Testis (tissue), 2 donors: ENCODE measurements at regions not wholly inside any gene's neighbourhood (a gene's known extent, or its start where the extent isn't known, plus 50 kb on each side); places are given as distances from the start of the nearest gene placed in this dataset.

Source experiments
- DNase-seq: peaks from one replicate; pipeline ENCODE4 v3.0.0-alpha.2; 2019
- H3K27ac ChIP-seq, 2 donors: fragments of 200-600 bp; sonication (generic); one replicate each; pipeline ENCODE4 v1.5.1; 2019
- H3K27me3 ChIP-seq: fragments of 200-600 bp; sonication (generic); one replicate; pipeline ENCODE4 v1.5.1; 2019
- H3K36me3 ChIP-seq: fragments of 200-600 bp; sonication (generic); one replicate; pipeline ENCODE4 v1.5.1; 2017; ENCODE audit warnings: low read depth; ENCODE audit errors: missing control alignments
- H3K4me1 ChIP-seq: fragments of 200-600 bp; sonication (generic); one replicate; pipeline ENCODE4 v1.5.1; 2019
- H3K4me3 ChIP-seq, 2 donors: fragments of 200-600 bp; sonication (generic); one replicate each; pipeline ENCODE4 v1.5.1; 2017 to 2019
- H3K9me3 ChIP-seq: fragments of 200-600 bp; sonication (generic); one replicate; pipeline ENCODE4 v1.5.1; 2017
- POLR2A ChIP-seq: fragments of 450-650 bp; IDR thresholded peaks from one replicate; pipeline ENCODE4 v1.6.1; 2017; ENCODE audit warnings: antibody characterized with exemption, mild to moderate bottlenecking, moderate library complexity
- WGBS, 2 donors: methylation state at CpG; one replicate each; pipeline ENCODE4 v1.1.5; 2018; 5-methylcytosine and 5-hydroxymethylcytosine counted together
- intact Hi-C: fragments of 100-400 bp; cut with DNase I; formaldehyde crosslinking; loops from one replicate; pipeline ENCODE4 v1.15.1; 2023; ENCODE audit warnings: low total_unique reads
- TF ChIP-seq, protein P1 (sequence below), 3 experiments: fragments of 450-650 bp in 2 of 3; fragments of 200-600 bp in 1 of 3; sonication (generic) in 1 of 3; IDR thresholded peaks; one replicate each; pipeline ENCODE4 v1.5.1; 2016 to 2019; ENCODE audit warnings: antibody characterized with exemption in 3 of 3, mild to moderate bottlenecking in 2 of 3, moderate library complexity in 1 of 3

GRCh38 chr17:77579131-77579530 lies 379.4 kb upstream of the TNRC6C start:
- 88 to 91% methylated on average over 9 of the region's 9 CpGs for WGBS, 2 donors
- no peaks in the 10 kb centered on the region for H3K36me3 ChIP-seq
- no peak overlapping the region for H3K4me3 ChIP-seq
- no peaks in the 10 kb centered on the region for H3K4me1 ChIP-seq
- no peak for DNase-seq
- intact Hi-C loops, result no loop called here
- no peaks in the 10 kb centered on the region for H3K27me3 ChIP-seq
- H3K9me3 ChIP-seq, result no peaks in the 10 kb centered on the region
- TF ChIP-seq, protein P1, sequence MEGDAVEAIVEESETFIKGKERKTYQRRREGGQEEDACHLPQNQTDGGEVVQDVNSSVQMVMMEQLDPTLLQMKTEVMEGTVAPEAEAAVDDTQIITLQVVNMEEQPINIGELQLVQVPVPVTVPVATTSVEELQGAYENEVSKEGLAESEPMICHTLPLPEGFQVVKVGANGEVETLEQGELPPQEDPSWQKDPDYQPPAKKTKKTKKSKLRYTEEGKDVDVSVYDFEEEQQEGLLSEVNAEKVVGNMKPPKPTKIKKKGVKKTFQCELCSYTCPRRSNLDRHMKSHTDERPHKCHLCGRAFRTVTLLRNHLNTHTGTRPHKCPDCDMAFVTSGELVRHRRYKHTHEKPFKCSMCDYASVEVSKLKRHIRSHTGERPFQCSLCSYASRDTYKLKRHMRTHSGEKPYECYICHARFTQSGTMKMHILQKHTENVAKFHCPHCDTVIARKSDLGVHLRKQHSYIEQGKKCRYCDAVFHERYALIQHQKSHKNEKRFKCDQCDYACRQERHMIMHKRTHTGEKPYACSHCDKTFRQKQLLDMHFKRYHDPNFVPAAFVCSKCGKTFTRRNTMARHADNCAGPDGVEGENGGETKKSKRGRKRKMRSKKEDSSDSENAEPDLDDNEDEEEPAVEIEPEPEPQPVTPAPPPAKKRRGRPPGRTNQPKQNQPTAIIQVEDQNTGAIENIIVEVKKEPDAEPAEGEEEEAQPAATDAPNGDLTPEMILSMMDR (IDR thresholded peaks at IDR 0.05), result no peak
- no peak overlapping the region for H3K27ac ChIP-seq

DNA sequence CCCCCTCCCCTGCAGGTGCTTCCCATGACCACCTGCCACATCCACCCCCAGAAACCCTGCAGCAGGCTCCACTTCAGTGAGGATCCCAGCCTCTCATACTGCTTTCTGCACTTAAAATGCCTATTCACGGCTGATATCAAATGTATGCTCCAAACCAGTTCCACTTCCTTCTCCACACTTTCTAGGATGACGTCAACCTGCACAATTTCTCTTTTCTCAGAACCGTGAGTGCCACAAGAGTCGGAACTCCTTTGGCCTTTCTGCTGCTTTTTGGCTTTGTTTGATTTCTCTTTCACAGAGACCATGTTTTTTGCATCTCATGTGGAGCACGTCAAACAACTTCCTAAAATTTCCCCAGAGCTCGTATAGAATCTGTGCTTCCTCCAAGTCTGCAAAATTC lies 378.8 kb upstream of the TNRC6C start:
- WGBS, 2 donors, result 82 to 84% methylated on average over 6 of the region's 6 CpGs

GRCh38 chr17:77580531-77581270 lies 377.8 kb upstream of the TNRC6C start:
- WGBS, 2 donors, result 77 to 78% methylated on average over 8 of the region's 8 CpGs
- no peak for DNase-seq
- H3K9me3 ChIP-seq, result no peaks in the 10 kb centered on the region
- intact Hi-C loops, result no loop called here
- H3K4me1 ChIP-seq, result no peaks in the 10 kb centered on the region
- H3K4me3 ChIP-seq, result no peak overlapping the region
- H3K27me3 ChIP-seq, result no peaks in the 10 kb centered on the region
- H3K27ac ChIP-seq, result no peak overlapping the region
- TF ChIP-seq, protein P1 (IDR thresholded peaks at IDR 0.05), result no peak
- no peak for TF ChIP-seq POLR2A
- H3K36me3 ChIP-seq, result no peaks in the 10 kb centered on the region

More for the DNA sequence above, 378.8 kb upstream of the TNRC6C start:
- Histone ChIP-seq H3K9me3 (no peaks in the 10 kb centered on the region), H3K27ac (no peak overlapping the region), H3K4me3 (no peak overlapping the region), H3K36me3 (no peaks in the 10 kb centered on the region), H3K4me1 (no peaks in the 10 kb centered on the region), H3K27me3 (no peaks in the 10 kb centered on the region)
- TF ChIP-seq POLR2A, result no peak
- TF ChIP-seq, protein P1 (IDR thresholded peaks at IDR 0.05), result no peak
- no peak for DNase-seq
- intact Hi-C loops, result no loop called here

DNA sequence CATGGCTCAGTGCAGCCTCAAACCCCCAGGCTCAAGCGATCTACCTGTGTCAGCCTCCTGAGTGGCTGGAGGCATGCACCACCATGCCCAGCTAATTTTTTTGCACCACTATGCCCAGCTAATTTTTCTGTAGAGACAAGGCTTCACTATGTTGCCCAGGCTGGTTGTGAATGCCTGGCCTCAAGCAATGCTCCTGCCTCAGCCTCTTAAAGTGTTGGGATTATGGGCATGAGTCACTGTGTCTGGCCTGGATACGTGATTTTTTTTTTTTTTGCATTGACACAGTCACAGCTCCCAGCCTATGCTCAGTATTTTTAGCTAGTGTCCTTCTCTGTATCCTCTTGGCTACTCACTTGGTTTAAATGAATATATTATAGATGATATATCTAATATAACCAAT lies 377.0 kb upstream of the TNRC6C start:
- WGBS, 2 donors, result 81 to 88% methylated on average over 2 of the region's 2 CpGs
- Histone ChIP-seq H3K36me3 (no peaks in the 10 kb centered on the region), H3K4me3 (no peak overlapping the region), H3K9me3 (no peaks in the 10 kb centered on the region), H3K27ac (no peak overlapping the region), H3K27me3 (no peaks in the 10 kb centered on the region), H3K4me1 (no peaks in the 10 kb centered on the region)
- DNase-seq, result no peak
- no peak for TF ChIP-seq POLR2A
- TF ChIP-seq, protein P1 (IDR thresholded peaks at IDR 0.05), result no peak
- intact Hi-C loops, result no loop called here
